ENCODE measurements at regions not wholly inside any gene's neighbourhood (a gene's known extent, or its start where the extent isn't known, plus 50 kb on each side); places are given as distances from the start of the nearest gene placed in this dataset.

DNA sequence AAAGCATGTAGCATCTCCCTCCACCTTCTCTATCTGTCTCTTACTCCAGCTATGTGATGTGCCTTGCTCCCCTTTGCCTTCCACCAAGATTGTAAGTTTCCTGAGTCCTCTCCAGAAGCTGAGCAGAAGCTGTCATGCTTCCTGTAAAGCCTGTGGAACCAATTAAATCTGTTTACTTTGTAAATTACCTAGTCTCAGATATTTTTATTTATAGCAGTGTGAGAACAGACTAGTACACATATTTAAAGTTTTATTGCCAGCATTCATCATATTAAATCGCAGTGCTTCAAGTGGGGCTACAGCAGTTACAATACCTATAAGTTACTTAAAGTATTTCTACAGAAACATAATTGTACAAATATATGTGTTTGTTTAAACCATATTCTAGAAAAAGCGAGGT is 973.1 kb downstream of the SLC16A7 start:
- TF ChIP-seq CTCF (IDR thresholded peaks at IDR 0.05; ENCODE audit: poor library complexity): no peak
- TF ChIP-seq EZH2 (IDR thresholded peaks at IDR 0.05; ENCODE audit: borderline replicate concordance): no peak

Measured in hepatocyte (in vitro differentiated cells).